Activated naive CD4-positive, alpha-beta T cell treated with anti-CD3 and anti-CD28 coated beads, Interleukin-2, amount 10 ng/mL, durations not matched to agents 7 days and 5 days (primary cell): ENCODE measurements at regions not wholly inside any gene's neighbourhood (a gene's known extent, or its start where the extent isn't known, plus 50 kb on each side); places are given as distances from the start of the nearest gene placed in this dataset.

ENCODE experiments used
- CTCF ChIA-PET: fragments of 350-600 bp; sonication (Branson Sonifier 250); formaldehyde crosslinking; loops from one replicate; lab custom pipeline; 2021; ENCODE audit warnings: antibody characterized with exemption; lab: Charles Lee
- DNase-seq: peaks from one replicate; pipeline ENCODE4 v3.0.0-alpha.2; 2020
- H3K27ac Mint-ChIP-seq: one replicate; pipeline ENCODE4 v1.8.0; 2021; ENCODE audit warnings: mild to moderate bottlenecking, moderate library complexity, mixed read lengths
- H3K27me3 Mint-ChIP-seq: one replicate; pipeline ENCODE4 v1.8.0; 2021; ENCODE audit warnings: mild to moderate bottlenecking, mixed read lengths
- H3K36me3 Mint-ChIP-seq: one replicate; pipeline ENCODE4 v1.8.0; 2021; ENCODE audit warnings: mixed read lengths
- H3K4me1 Mint-ChIP-seq: one replicate; pipeline ENCODE4 v1.8.0; 2021; ENCODE audit warnings: mixed read lengths
- H3K4me3 Mint-ChIP-seq: one replicate; pipeline ENCODE4 v1.8.0; 2021; ENCODE audit warnings: mild to moderate bottlenecking, moderate library complexity, mixed read lengths
- H3K9me3 Mint-ChIP-seq: one replicate; pipeline ENCODE4 v1.8.0; 2021; ENCODE audit warnings: mixed read lengths

- H3K27ac Mint-ChIP-seq = no peak overlapping the region
- H3K36me3 Mint-ChIP-seq = no peaks in the 10 kb centered on the region
- H3K4me3 Mint-ChIP-seq = no peak overlapping the region
- no peak for DNase-seq
- CTCF ChIA-PET = no interaction called here
- no peaks in the 10 kb centered on the region for H3K27me3 Mint-ChIP-seq
- no peaks in the 10 kb centered on the region for H3K9me3 Mint-ChIP-seq
- no peaks in the 10 kb centered on the region for H3K4me1 Mint-ChIP-seq
Observed at GRCh38 chr3:110063178-110063577, 725.8 kb upstream of the DPPA4 start.

- DNase-seq = no peak
- Mint-ChIP-seq H3K4me1 (no peaks in the 10 kb centered on the region), H3K27me3 (no peaks in the 10 kb centered on the region), H3K36me3 (no peaks in the 10 kb centered on the region), H3K4me3 (no peak overlapping the region), H3K27ac (no peak overlapping the region), H3K9me3 (no peaks in the 10 kb centered on the region)
- CTCF ChIA-PET = no interaction called here
Observed at GRCh38 chr3:110066206-110066605, 728.9 kb upstream of the DPPA4 start.

GRCh38 chr3:110067527-110067926 lies 730.2 kb upstream of the DPPA4 start:
- H3K27me3 Mint-ChIP-seq = no peaks in the 10 kb centered on the region
- H3K36me3 Mint-ChIP-seq = no peaks in the 10 kb centered on the region
- H3K4me3 Mint-ChIP-seq = no peak overlapping the region
- no peaks in the 10 kb centered on the region for H3K9me3 Mint-ChIP-seq
- H3K4me1 Mint-ChIP-seq = no peaks in the 10 kb centered on the region
- no peak for DNase-seq
- H3K27ac Mint-ChIP-seq = no peak overlapping the region
- CTCF ChIA-PET = no interaction called here

GRCh38 chr3:110069761-110070160 lies 732.4 kb upstream of the DPPA4 start:
- Mint-ChIP-seq H3K4me3 (no peak overlapping the region), H3K9me3 (no peaks in the 10 kb centered on the region), H3K36me3 (no peaks in the 10 kb centered on the region), H3K27me3 (no peaks in the 10 kb centered on the region), H3K27ac (no peak overlapping the region), H3K4me1 (no peaks in the 10 kb centered on the region)
- no peak for DNase-seq
- CTCF ChIA-PET = no interaction called here

- Mint-ChIP-seq H3K4me1 (no peaks in the 10 kb centered on the region), H3K36me3 (no peaks in the 10 kb centered on the region), H3K4me3 (no peak overlapping the region), H3K27me3 (no peaks in the 10 kb centered on the region), H3K27ac (no peak overlapping the region), H3K9me3 (no peaks in the 10 kb centered on the region)
- CTCF ChIA-PET = no interaction called here
- no peak for DNase-seq
Observed at GRCh38 chr3:110070161-110070916, 733.0 kb upstream of the DPPA4 start.

- Mint-ChIP-seq H3K4me3 (no peak overlapping the region), H3K9me3 (no peaks in the 10 kb centered on the region), H3K27ac (no peak overlapping the region), H3K4me1 (no peaks in the 10 kb centered on the region), H3K36me3 (no peaks in the 10 kb centered on the region), H3K27me3 (no peaks in the 10 kb centered on the region)
- CTCF ChIA-PET = interaction anchor here (0.8 kb wide), 1 partner anchor 38 kb away, joined by 3 read pairs; no protein-coding TSS in a partner anchor
- DNase-seq = no peak
Observed at GRCh38 chr3:110074095-110074494, 736.7 kb upstream of the DPPA4 start.

- Mint-ChIP-seq H3K27ac (no peak overlapping the region), H3K4me3 (no peak overlapping the region), H3K4me1 (no peaks in the 10 kb centered on the region), H3K27me3 (no peaks in the 10 kb centered on the region), H3K9me3 (no peaks in the 10 kb centered on the region), H3K36me3 (no peaks in the 10 kb centered on the region)
- DNase-seq = no peak
- CTCF ChIA-PET = no interaction called here
Observed at GRCh38 chr3:110077093-110077492, 739.7 kb upstream of the DPPA4 start.

- DNase-seq = no peak
- H3K4me1 Mint-ChIP-seq = no peaks in the 10 kb centered on the region
- no peaks in the 10 kb centered on the region for H3K9me3 Mint-ChIP-seq
- CTCF ChIA-PET = no interaction called here
- H3K4me3 Mint-ChIP-seq = no peak overlapping the region
- H3K27me3 Mint-ChIP-seq = no peaks in the 10 kb centered on the region
- no peaks in the 10 kb centered on the region for H3K36me3 Mint-ChIP-seq
- no peak overlapping the region for H3K27ac Mint-ChIP-seq
Observed at GRCh38 chr3:110093411-110093810, 756.1 kb upstream of the DPPA4 start.

GRCh38 chr3:110093812-110094401 lies 756.6 kb upstream of the DPPA4 start:
- no peak for DNase-seq
- Mint-ChIP-seq H3K4me3 (no peak overlapping the region), H3K4me1 (no peaks in the 10 kb centered on the region), H3K36me3 (no peaks in the 10 kb centered on the region), H3K27me3 (no peaks in the 10 kb centered on the region), H3K9me3 (no peaks in the 10 kb centered on the region), H3K27ac (no peak overlapping the region)
- CTCF ChIA-PET = no interaction called here

- Mint-ChIP-seq H3K9me3 (no peaks in the 10 kb centered on the region), H3K27me3 (no peaks in the 10 kb centered on the region), H3K27ac (no peak overlapping the region), H3K4me3 (no peak overlapping the region), H3K4me1 (no peaks in the 10 kb centered on the region), H3K36me3 (no peaks in the 10 kb centered on the region)
- DNase-seq = no peak
- CTCF ChIA-PET = no interaction called here
Observed at GRCh38 chr3:110099711-110100110, 762.4 kb upstream of the DPPA4 start.

- Mint-ChIP-seq H3K4me1 (no peaks in the 10 kb centered on the region), H3K27ac (no peak overlapping the region), H3K27me3 (no peaks in the 10 kb centered on the region), H3K36me3 (no peaks in the 10 kb centered on the region), H3K9me3 (no peaks in the 10 kb centered on the region), H3K4me3 (no peak overlapping the region)
- no peak for DNase-seq
- CTCF ChIA-PET = interaction anchor here (0.6 kb wide), 1 partner anchor 190 kb away, joined by 3 read pairs; no protein-coding TSS in a partner anchor
Observed at GRCh38 chr3:110101361-110101760, 764.0 kb upstream of the DPPA4 start.

- Mint-ChIP-seq H3K27me3 (no peaks in the 10 kb centered on the region), H3K4me1 (no peaks in the 10 kb centered on the region), H3K27ac (no peak overlapping the region), H3K36me3 (no peaks in the 10 kb centered on the region), H3K4me3 (no peak overlapping the region), H3K9me3 (no peaks in the 10 kb centered on the region)
- CTCF ChIA-PET = no interaction called here
- no peak for DNase-seq
Observed at GRCh38 chr3:110106805-110107204, 769.5 kb upstream of the DPPA4 start.

GRCh38 chr3:110123946-110124345 lies 786.6 kb upstream of the DPPA4 start:
- CTCF ChIA-PET = no interaction called here
- H3K27me3 Mint-ChIP-seq = no peaks in the 10 kb centered on the region
- no peak overlapping the region for H3K27ac Mint-ChIP-seq
- no peaks in the 10 kb centered on the region for H3K36me3 Mint-ChIP-seq
- peaks cover 2% of the 10 kb centered on the region for H3K9me3 Mint-ChIP-seq
- DNase-seq = no peak
- no peaks in the 10 kb centered on the region for H3K4me1 Mint-ChIP-seq
- H3K4me3 Mint-ChIP-seq = no peak overlapping the region

GRCh38 chr3:110126065-110126464 lies 788.7 kb upstream of the DPPA4 start:
- CTCF ChIA-PET = no interaction called here
- Mint-ChIP-seq H3K4me3 (no peak overlapping the region), H3K4me1 (no peaks in the 10 kb centered on the region), H3K27ac (no peak overlapping the region), H3K27me3 (no peaks in the 10 kb centered on the region), H3K36me3 (no peaks in the 10 kb centered on the region), H3K9me3 (no peaks in the 10 kb centered on the region)
- no peak for DNase-seq

GRCh38 chr3:110133971-110134370 lies 796.6 kb upstream of the DPPA4 start:
- no peak for DNase-seq
- Mint-ChIP-seq H3K9me3 (no peaks in the 10 kb centered on the region), H3K27ac (no peak overlapping the region), H3K27me3 (no peaks in the 10 kb centered on the region), H3K4me1 (no peaks in the 10 kb centered on the region), H3K4me3 (no peak overlapping the region), H3K36me3 (no peaks in the 10 kb centered on the region)
- CTCF ChIA-PET = no interaction called here
